ENCODE measurements at regions not wholly inside any gene's neighbourhood (a gene's known extent, or its start where the extent isn't known, plus 50 kb on each side); places are given as distances from the start of the nearest gene placed in this dataset.

- Histone ChIP-seq H3K9ac (no peak overlapping the region), H3K4me2 (ENCODE audit: low read length) (no peak overlapping the region), H3K36me3 (ENCODE audit: control insufficient read depth, insufficient read depth, low read length) (no peaks in the 10 kb centered on the region), H3K9me3 (ENCODE audit: control insufficient read depth, low read length) (no peaks in the 10 kb centered on the region), H3K27me3 (ENCODE audit: control insufficient read depth, insufficient read depth, low read length) (no peaks in the 10 kb centered on the region), H3K79me2 (no peaks in the 10 kb centered on the region), H3K27ac (no peak overlapping the region), H2AFZ (no peak overlapping the region), H3K4me3 (ENCODE audit: low read depth, low read length) (no peak overlapping the region), H3K4me1 (no peaks in the 10 kb centered on the region)
- no peak for TF ChIP-seq CTCF (IDR thresholded peaks at IDR 0.05)
These were observed 295.9 kb upstream of the ITGA1 start for GRCh38 chr5:52491818-52492217.

- no peak for TF ChIP-seq CTCF (IDR thresholded peaks at IDR 0.05)
- H3K9ac ChIP-seq, result no peak overlapping the region
- H3K36me3 ChIP-seq (ENCODE audit: control insufficient read depth, insufficient read depth, low read length), result no peaks in the 10 kb centered on the region
- H3K4me2 ChIP-seq (ENCODE audit: low read length), result no peak overlapping the region
- no peaks in the 10 kb centered on the region for H3K27me3 ChIP-seq (ENCODE audit: control insufficient read depth, insufficient read depth, low read length)
- no peaks in the 10 kb centered on the region for H3K9me3 ChIP-seq (ENCODE audit: control insufficient read depth, low read length)
- H3K79me2 ChIP-seq, result no peaks in the 10 kb centered on the region
- no peak overlapping the region for H3K4me3 ChIP-seq (ENCODE audit: low read depth, low read length)
- H3K27ac ChIP-seq, result no peak overlapping the region
- no peak overlapping the region for H2AFZ ChIP-seq
- H3K4me1 ChIP-seq, result no peaks in the 10 kb centered on the region
These were observed 290.5 kb upstream of the ITGA1 start for GRCh38 chr5:52497133-52497693.

DNA sequence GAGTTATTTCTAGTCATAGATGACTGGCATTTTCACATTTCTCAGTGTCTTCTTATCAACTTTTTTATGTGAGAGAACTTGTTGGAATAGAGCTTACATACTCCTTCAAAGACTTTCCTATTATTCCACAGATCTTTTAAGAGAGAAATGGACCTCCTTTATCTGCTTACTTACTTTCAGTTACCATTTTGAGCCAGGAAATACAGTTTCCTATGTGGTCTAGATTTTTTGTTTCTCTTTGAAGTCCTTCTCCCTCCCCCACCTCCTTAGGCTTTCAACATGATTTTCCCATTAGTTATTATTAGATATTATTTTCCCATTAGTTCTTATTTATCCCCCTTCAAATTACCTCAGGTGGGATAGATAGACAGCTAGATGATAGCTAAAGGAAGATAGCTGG lies 289.1 kb upstream of the ITGA1 start:
- Histone ChIP-seq H3K4me2 (ENCODE audit: low read length) (no peak overlapping the region), H3K9me3 (ENCODE audit: control insufficient read depth, low read length) (no peaks in the 10 kb centered on the region), H3K79me2 (no peaks in the 10 kb centered on the region), H3K4me1 (no peaks in the 10 kb centered on the region), H3K4me3 (ENCODE audit: low read depth, low read length) (no peak overlapping the region), H3K27ac (no peak overlapping the region), H3K9ac (no peak overlapping the region), H2AFZ (no peak overlapping the region), H3K36me3 (ENCODE audit: control insufficient read depth, insufficient read depth, low read length) (no peaks in the 10 kb centered on the region), H3K27me3 (ENCODE audit: control insufficient read depth, insufficient read depth, low read length) (no peaks in the 10 kb centered on the region)
- no peak for TF ChIP-seq CTCF (IDR thresholded peaks at IDR 0.05)

- Histone ChIP-seq H3K4me2 (ENCODE audit: low read length) (no peak overlapping the region), H3K4me1 (no peaks in the 10 kb centered on the region), H3K27me3 (ENCODE audit: control insufficient read depth, insufficient read depth, low read length) (no peaks in the 10 kb centered on the region), H3K79me2 (no peaks in the 10 kb centered on the region), H3K9ac (no peak overlapping the region), H3K4me3 (ENCODE audit: low read depth, low read length) (no peak overlapping the region), H2AFZ (no peak overlapping the region), H3K36me3 (ENCODE audit: control insufficient read depth, insufficient read depth, low read length) (no peaks in the 10 kb centered on the region), H3K9me3 (ENCODE audit: control insufficient read depth, low read length) (no peaks in the 10 kb centered on the region), H3K27ac (no peak overlapping the region)
- no peak for TF ChIP-seq CTCF (IDR thresholded peaks at IDR 0.05)
These were observed 285.2 kb upstream of the ITGA1 start for GRCh38 chr5:52502460-52502999.

- no peak for TF ChIP-seq CTCF (IDR thresholded peaks at IDR 0.05)
- H3K9me3 ChIP-seq (ENCODE audit: control insufficient read depth, low read length), result no peaks in the 10 kb centered on the region
These were observed 283.0 kb upstream of the ITGA1 start for GRCh38 chr5:52504584-52505240.

More at GRCh38 chr5:52504584-52505240, 283.0 kb upstream of the ITGA1 start:
- no peak overlapping the region for H2AFZ ChIP-seq
- no peak overlapping the region for H3K27ac ChIP-seq
- H3K4me1 ChIP-seq, result no peaks in the 10 kb centered on the region
- no peaks in the 10 kb centered on the region for H3K36me3 ChIP-seq (ENCODE audit: control insufficient read depth, insufficient read depth, low read length)
- no peak overlapping the region for H3K9ac ChIP-seq
- H3K79me2 ChIP-seq, result no peaks in the 10 kb centered on the region
- no peak overlapping the region for H3K4me3 ChIP-seq (ENCODE audit: low read depth, low read length)
- no peak overlapping the region for H3K4me2 ChIP-seq (ENCODE audit: low read length)
- no peaks in the 10 kb centered on the region for H3K27me3 ChIP-seq (ENCODE audit: control insufficient read depth, insufficient read depth, low read length)
